ENCODE measurements at regions not wholly inside any gene's neighbourhood (a gene's known extent, or its start where the extent isn't known, plus 50 kb on each side); places are given as distances from the start of the nearest gene placed in this dataset.

DNA sequence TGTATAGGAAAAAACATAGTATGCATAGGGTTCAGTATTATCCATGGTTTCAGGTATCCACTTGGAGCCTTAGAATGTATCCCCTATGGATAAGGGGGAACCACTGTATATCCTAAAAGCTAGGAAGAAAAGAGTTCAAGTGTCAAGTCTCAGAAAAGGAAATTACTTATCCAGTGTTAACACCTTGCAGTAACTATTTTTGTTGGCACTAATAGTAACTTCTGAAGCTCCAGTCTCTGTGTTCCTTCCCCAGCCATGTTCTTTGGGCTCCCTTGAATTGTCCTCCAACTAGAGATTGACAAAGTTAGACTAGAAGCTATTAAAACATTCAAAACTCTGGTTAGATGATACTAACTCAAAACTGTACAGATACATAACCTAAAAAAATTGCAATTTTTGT is 370.8 kb downstream of the NFIB start:
- DNase-seq (ENCODE audit: low read depth in 1 of 2, low spot score in 1 of 2) (no peak), FAIRE-seq (no peak), ATAC-seq (no peak)
- Histone ChIP-seq H3K9me3 (no peaks in the 10 kb centered on the region), H3K4me2 (peak overlapping the region; percentile 10; the same call in 1 of the 3 replicates), H3K4me3 (no peak overlapping the region), H3K4me1 (peaks cover 10% of the 10 kb centered on the region; the same call in 2 of the 3 replicates), H3K27ac (no peak overlapping the region)
- ChIA-PET CTCF (interaction anchor here (1.2 kb wide), 1 partner anchor 11 kb away, joined by 3 read pairs; no protein-coding TSS in a partner anchor), POLR2A (no interaction called here)
- no peak for TF ChIP-seq CBX2 (IDR thresholded peaks at IDR 0.05; ENCODE audit: borderline replicate concordance, low read depth)
- no peak for TF ChIP-seq RAD21 (conservative IDR thresholded peaks at IDR 0.05 in 1 of 2, IDR thresholded peaks at IDR 0.05 in 1 of 2)
- TF ChIP-seq ZNF302 (CRISPR knock-in tag; IDR thresholded peaks at IDR 0.05), result no peak
- TF ChIP-seq KDM1A (IDR thresholded peaks at IDR 0.05; ENCODE audit: low read depth), result no peak
- TF ChIP-seq, protein P1, sequence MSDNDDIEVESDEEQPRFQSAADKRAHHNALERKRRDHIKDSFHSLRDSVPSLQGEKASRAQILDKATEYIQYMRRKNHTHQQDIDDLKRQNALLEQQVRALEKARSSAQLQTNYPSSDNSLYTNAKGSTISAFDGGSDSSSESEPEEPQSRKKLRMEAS (IDR thresholded peaks at IDR 0.05), result no peak
- no peak for TF ChIP-seq CHD2 (IDR thresholded peaks at IDR 0.05; ENCODE audit: low read length, partially characterized antibody)
- no peak for TF ChIP-seq RCOR1 (IDR thresholded peaks at IDR 0.05; ENCODE audit: low read depth, low read length)
- TF ChIP-seq, protein P2, sequence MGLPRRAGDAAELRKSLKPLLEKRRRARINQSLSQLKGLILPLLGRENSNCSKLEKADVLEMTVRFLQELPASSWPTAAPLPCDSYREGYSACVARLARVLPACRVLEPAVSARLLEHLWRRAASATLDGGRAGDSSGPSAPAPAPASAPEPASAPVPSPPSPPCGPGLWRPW (IDR thresholded peaks at IDR 0.05), result no peak
- TF ChIP-seq HOXB5 (CRISPR knock-in tag; IDR thresholded peaks at IDR 0.05), result no peak
- TF ChIP-seq, protein P3, sequence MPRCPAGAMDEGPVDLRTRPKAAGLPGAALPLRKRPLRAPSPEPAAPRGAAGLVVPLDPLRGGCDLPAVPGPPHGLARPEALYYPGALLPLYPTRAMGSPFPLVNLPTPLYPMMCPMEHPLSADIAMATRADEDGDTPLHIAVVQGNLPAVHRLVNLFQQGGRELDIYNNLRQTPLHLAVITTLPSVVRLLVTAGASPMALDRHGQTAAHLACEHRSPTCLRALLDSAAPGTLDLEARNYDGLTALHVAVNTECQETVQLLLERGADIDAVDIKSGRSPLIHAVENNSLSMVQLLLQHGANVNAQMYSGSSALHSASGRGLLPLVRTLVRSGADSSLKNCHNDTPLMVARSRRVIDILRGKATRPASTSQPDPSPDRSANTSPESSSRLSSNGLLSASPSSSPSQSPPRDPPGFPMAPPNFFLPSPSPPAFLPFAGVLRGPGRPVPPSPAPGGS (IDR thresholded peaks at IDR 0.05), result no peak
- TF ChIP-seq GATA3 (IDR thresholded peaks at IDR 0.05; ENCODE audit: borderline replicate concordance), result no peak
- TF ChIP-seq EHMT2 (IDR thresholded peaks at IDR 0.05; ENCODE audit: low read depth), result no peak

DNA sequence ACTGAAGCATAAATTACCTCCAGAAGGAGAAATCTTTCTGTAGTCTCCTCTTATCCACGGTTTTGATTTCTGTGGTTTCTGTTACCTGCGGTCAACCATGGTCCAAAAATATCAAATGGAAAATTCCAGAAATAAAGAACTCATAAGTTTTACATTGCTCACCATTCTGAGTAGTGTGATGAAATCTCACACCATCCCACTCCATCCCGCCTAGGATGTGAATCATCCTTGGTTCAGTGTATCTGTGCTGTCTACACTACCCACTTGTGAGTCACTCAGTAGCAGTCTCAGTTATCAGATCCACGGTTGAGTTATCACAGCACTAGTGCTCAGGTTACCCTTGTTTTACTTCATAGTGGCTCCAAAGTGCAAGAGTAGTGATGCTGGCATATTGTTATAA is 371.2 kb downstream of the NFIB start:
- H3K4me1 ChIP-seq, result peaks cover 10% of the 10 kb centered on the region; the same call in 2 of the 3 replicates
- H3K9me3 ChIP-seq, result no peaks in the 10 kb centered on the region
- H3K4me2 ChIP-seq, result peak overlapping the region; percentile 10; the same call in 1 of the 3 replicates
- no peak overlapping the region for H3K4me3 ChIP-seq
- ATAC-seq, result peak; percentile 87 to 99
- 20% methylated on average over 4 of the region's 4 CpGs for WGBS (ENCODE audit: missing lambda C conversion rate)
- H3K27ac ChIP-seq, result peak overlapping the region; percentile 21 to 33; a peak in 2 of 6 replicates
- TF ChIP-seq, protein P1 (IDR thresholded peaks at IDR 0.05), result peak; percentile 20; the same call in 1 of the 2 replicates
- TF ChIP-seq NFE2L2 (conservative IDR thresholded peaks at IDR 0.05; ENCODE audit: low read length) (no peak), JUNB (IDR thresholded peaks at IDR 0.05) (peak; percentile 29; the same call in 1 of the 2 replicates), CEBPB (IDR thresholded peaks at IDR 0.05) (peak in 1 of 2 experiments; percentile 38; a peak in 1 of 4 replicates), FOSL2 (IDR thresholded peaks at IDR 0.05) (peak; percentile 45; the same call in 1 of the 2 replicates), FOSL2 (CRISPR knock-in tag; IDR thresholded peaks at IDR 0.05) (peak; percentile 42)
- DNase-seq (ENCODE audit: low read depth in 1 of 2, low spot score in 1 of 2), result peak; percentile 36
- no peak for FAIRE-seq
- ChIA-PET CTCF (interaction anchor here (1.2 to 1.4 kb wide), 2 partner anchors 10 to 411 kb away, joined by 3 to 5 read pairs; no protein-coding TSS in a partner anchor), POLR2A (no interaction called here)

DNA sequence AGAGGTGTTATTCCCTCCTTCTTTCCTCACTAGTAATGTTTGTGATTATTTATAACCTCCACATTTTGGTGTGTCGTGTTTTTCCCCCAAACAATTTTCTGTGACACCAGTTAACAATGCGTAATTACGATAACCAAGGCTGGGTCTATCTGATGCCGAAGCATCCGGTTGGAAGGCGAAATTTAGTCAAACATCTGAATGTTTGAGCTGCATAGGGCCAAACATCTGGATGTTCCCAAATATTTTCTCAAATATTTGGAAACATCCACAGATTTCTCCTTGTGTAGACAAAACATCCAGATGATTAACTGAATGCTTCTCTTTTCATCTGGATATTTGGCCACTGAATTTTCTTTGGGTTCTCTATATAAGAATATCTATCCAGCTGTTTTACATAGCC is 371.7 kb downstream of the NFIB start:
- CTCF ChIA-PET, result interaction anchor here (1.4 kb wide), 1 partner anchor 412 kb away, joined by 5 read pairs; no protein-coding TSS in a partner anchor
- ATAC-seq (no peak), FAIRE-seq (no peak), DNase-seq (ENCODE audit: low read depth in 1 of 2, low spot score in 1 of 2) (no peak)
- POLR2A ChIA-PET, result no interaction called here
- no peaks in the 10 kb centered on the region for H3K9me3 ChIP-seq
- WGBS (ENCODE audit: missing lambda C conversion rate), result 87% methylated on average over 6 of the region's 6 CpGs
- peaks cover 10% of the 10 kb centered on the region; the same call in 2 of the 3 replicates for H3K4me1 ChIP-seq
- peak overlapping the region; percentile 21 to 33; a peak in 2 of 6 replicates for H3K27ac ChIP-seq
- TF ChIP-seq RARB (CRISPR knock-in tag; IDR thresholded peaks at IDR 0.05), result no peak
- TF ChIP-seq, protein P4, sequence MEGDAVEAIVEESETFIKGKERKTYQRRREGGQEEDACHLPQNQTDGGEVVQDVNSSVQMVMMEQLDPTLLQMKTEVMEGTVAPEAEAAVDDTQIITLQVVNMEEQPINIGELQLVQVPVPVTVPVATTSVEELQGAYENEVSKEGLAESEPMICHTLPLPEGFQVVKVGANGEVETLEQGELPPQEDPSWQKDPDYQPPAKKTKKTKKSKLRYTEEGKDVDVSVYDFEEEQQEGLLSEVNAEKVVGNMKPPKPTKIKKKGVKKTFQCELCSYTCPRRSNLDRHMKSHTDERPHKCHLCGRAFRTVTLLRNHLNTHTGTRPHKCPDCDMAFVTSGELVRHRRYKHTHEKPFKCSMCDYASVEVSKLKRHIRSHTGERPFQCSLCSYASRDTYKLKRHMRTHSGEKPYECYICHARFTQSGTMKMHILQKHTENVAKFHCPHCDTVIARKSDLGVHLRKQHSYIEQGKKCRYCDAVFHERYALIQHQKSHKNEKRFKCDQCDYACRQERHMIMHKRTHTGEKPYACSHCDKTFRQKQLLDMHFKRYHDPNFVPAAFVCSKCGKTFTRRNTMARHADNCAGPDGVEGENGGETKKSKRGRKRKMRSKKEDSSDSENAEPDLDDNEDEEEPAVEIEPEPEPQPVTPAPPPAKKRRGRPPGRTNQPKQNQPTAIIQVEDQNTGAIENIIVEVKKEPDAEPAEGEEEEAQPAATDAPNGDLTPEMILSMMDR (IDR thresholded peaks at IDR 0.05), result no peak
- no peak for TF ChIP-seq EHMT2 (IDR thresholded peaks at IDR 0.05; ENCODE audit: low read depth)
- no peak for TF ChIP-seq CEBPB (IDR thresholded peaks at IDR 0.05)
- no peak for TF ChIP-seq KDM1A (IDR thresholded peaks at IDR 0.05; ENCODE audit: low read depth)
- no peak for TF ChIP-seq HDAC2 (IDR thresholded peaks at IDR 0.05)
- no peak for TF ChIP-seq PHF8 (IDR thresholded peaks at IDR 0.05; ENCODE audit: borderline replicate concordance, low read depth)
- TF ChIP-seq HEYL (CRISPR knock-in tag; IDR thresholded peaks at IDR 0.05), result no peak
- TF ChIP-seq EP300 (IDR thresholded peaks at IDR 0.05), result no peak
- no peak for TF ChIP-seq POLR2AphosphoS2 (conservative IDR thresholded peaks at IDR 0.05; ENCODE audit: low read length)
- no peak for TF ChIP-seq ZSCAN20 (CRISPR knock-in tag; IDR thresholded peaks at IDR 0.05)
- TF ChIP-seq FOSL2 (IDR thresholded peaks at IDR 0.05), result no peak
- TF ChIP-seq FOSL2 (CRISPR knock-in tag; IDR thresholded peaks at IDR 0.05), result no peak
- TF ChIP-seq ZNF302 (CRISPR knock-in tag; IDR thresholded peaks at IDR 0.05), result no peak
- no peak for TF ChIP-seq ZC3H11A (IDR thresholded peaks at IDR 0.05)
- no peak for TF ChIP-seq HOXB5 (CRISPR knock-in tag; IDR thresholded peaks at IDR 0.05)
- no peak for TF ChIP-seq CBX8 (IDR thresholded peaks at IDR 0.05)
- no peak for TF ChIP-seq RCOR1 (IDR thresholded peaks at IDR 0.05; ENCODE audit: low read depth, low read length)
- TF ChIP-seq FOSB (CRISPR knock-in tag; IDR thresholded peaks at IDR 0.05), result no peak
- TF ChIP-seq, protein P2 (IDR thresholded peaks at IDR 0.05), result no peak
- peak overlapping the region; percentile 10; the same call in 1 of the 3 replicates for H3K4me2 ChIP-seq
- no peak overlapping the region for H3K4me3 ChIP-seq

Data from A549 (cell line).